Prostate gland (tissue), 2 donors: ENCODE measurements at regions not wholly inside any gene's neighbourhood (a gene's known extent, or its start where the extent isn't known, plus 50 kb on each side); places are given as distances from the start of the nearest gene placed in this dataset.
"Not testable (repeated sequence)": the region's sequence is repeated elsewhere in the genome, so short reads cannot be mapped to it uniquely, and the experiment has no call there.

Source experiments
- POLR2AphosphoS5 ChIP-seq: sonication (generic); formaldehyde crosslinking; IDR thresholded peaks from one replicate; pipeline ENCODE4 v1.6.1; 2017; ENCODE audit warnings: antibody characterized with exemption
- TF ChIP-seq, protein P1 (sequence below), 4 experiments: fragments of 200-600 bp in 2 of 4; fragments of 450-650 bp in 2 of 4; sonication (generic) in 2 of 4; IDR thresholded peaks; 1 replicate in 3 of 4; 2 replicates in 1 of 4; pipeline ENCODE4 v1.5.1; 2016 to 2019; ENCODE audit warnings: antibody characterized with exemption in 4 of 4, mild to moderate bottlenecking in 2 of 4, moderate library complexity in 2 of 4

- TF ChIP-seq, protein P1, sequence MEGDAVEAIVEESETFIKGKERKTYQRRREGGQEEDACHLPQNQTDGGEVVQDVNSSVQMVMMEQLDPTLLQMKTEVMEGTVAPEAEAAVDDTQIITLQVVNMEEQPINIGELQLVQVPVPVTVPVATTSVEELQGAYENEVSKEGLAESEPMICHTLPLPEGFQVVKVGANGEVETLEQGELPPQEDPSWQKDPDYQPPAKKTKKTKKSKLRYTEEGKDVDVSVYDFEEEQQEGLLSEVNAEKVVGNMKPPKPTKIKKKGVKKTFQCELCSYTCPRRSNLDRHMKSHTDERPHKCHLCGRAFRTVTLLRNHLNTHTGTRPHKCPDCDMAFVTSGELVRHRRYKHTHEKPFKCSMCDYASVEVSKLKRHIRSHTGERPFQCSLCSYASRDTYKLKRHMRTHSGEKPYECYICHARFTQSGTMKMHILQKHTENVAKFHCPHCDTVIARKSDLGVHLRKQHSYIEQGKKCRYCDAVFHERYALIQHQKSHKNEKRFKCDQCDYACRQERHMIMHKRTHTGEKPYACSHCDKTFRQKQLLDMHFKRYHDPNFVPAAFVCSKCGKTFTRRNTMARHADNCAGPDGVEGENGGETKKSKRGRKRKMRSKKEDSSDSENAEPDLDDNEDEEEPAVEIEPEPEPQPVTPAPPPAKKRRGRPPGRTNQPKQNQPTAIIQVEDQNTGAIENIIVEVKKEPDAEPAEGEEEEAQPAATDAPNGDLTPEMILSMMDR (IDR thresholded peaks at IDR 0.05), result not testable (repeated sequence)
- TF ChIP-seq POLR2AphosphoS5, result not testable (repeated sequence)
Measured at GRCh38 chr21:35590284-35590683, 470.0 kb downstream of the SETD4 start.
